HG03025 (cell line): ENCODE measurements at regions not wholly inside any gene's neighbourhood (a gene's known extent, or its start where the extent isn't known, plus 50 kb on each side); places are given as distances from the start of the nearest gene placed in this dataset.
"Not testable (repeated sequence)": the region's sequence is repeated elsewhere in the genome, so short reads cannot be mapped to it uniquely, and the experiment has no call there.

Experiments used
- ATAC-seq: cut with Tn5 transposase; IDR thresholded peaks from one replicate; pipeline ENCODE4 v1.9.1; 2021; ENCODE audit warnings: mild to moderate bottlenecking, moderate library complexity; ENCODE audit not compliant: unreplicated experiment, low FRiP score

GRCh38 chr6:21332660-21333059, 260.9 kb upstream of the SOX4 start:
- no peak for ATAC-seq

GRCh38 chr6:21333715-21334114, 259.8 kb upstream of the SOX4 start:
- ATAC-seq: no peak

- ATAC-seq: no peak
Observed at GRCh38 chr6:21334651-21335050, 258.9 kb upstream of the SOX4 start.

- ATAC-seq: no peak
Observed at GRCh38 chr6:21335591-21335990, 258.0 kb upstream of the SOX4 start.

GRCh38 chr6:21337263-21337662, 256.3 kb upstream of the SOX4 start:
- no peak for ATAC-seq

- no peak for ATAC-seq
Observed at GRCh38 chr6:21340573-21340972, 253.0 kb upstream of the SOX4 start.

- no peak for ATAC-seq
Observed at GRCh38 chr6:21341910-21342309, 251.6 kb upstream of the SOX4 start.

GRCh38 chr6:21342501-21342900, 251.1 kb upstream of the SOX4 start:
- no peak for ATAC-seq

- ATAC-seq: not testable (repeated sequence)
Observed at GRCh38 chr6:21345704-21346103, 247.8 kb upstream of the SOX4 start.

GRCh38 chr6:21348146-21348503, 245.4 kb upstream of the SOX4 start:
- no peak for ATAC-seq

- ATAC-seq: no peak
Observed at GRCh38 chr6:21348504-21349195, 244.9 kb upstream of the SOX4 start.

GRCh38 chr6:21349834-21350233, 243.7 kb upstream of the SOX4 start:
- no peak for ATAC-seq

- no peak for ATAC-seq
Observed at GRCh38 chr6:21350926-21351325, 242.6 kb upstream of the SOX4 start.

- ATAC-seq: no peak
Observed at GRCh38 chr6:21352131-21352530, 241.4 kb upstream of the SOX4 start.

GRCh38 chr6:21354805-21355238, 238.7 kb upstream of the SOX4 start:
- no peak for ATAC-seq

GRCh38 chr6:21355638-21356037, 237.9 kb upstream of the SOX4 start:
- ATAC-seq: no peak

- ATAC-seq: no peak
Observed at GRCh38 chr6:21357262-21357661, 236.3 kb upstream of the SOX4 start.

GRCh38 chr6:21359926-21360325, 233.6 kb upstream of the SOX4 start:
- no peak for ATAC-seq

GRCh38 chr6:21360336-21360735, 233.2 kb upstream of the SOX4 start:
- no peak for ATAC-seq

GRCh38 chr6:21367148-21367547, 226.4 kb upstream of the SOX4 start:
- ATAC-seq: no peak

GRCh38 chr6:21367649-21368154, 225.8 kb upstream of the SOX4 start:
- no peak for ATAC-seq

GRCh38 chr6:21371061-21371460, 222.5 kb upstream of the SOX4 start:
- ATAC-seq: no peak
